DND-41 (cell line): ENCODE measurements at regions not wholly inside any gene's neighbourhood (a gene's known extent, or its start where the extent isn't known, plus 50 kb on each side); places are given as distances from the start of the nearest gene placed in this dataset.

Source experiments
- ATAC-seq: fragments of 200-7000 bp; cut with Tn5 transposase; 3 replicates; pipeline ENCODE4 v1.9.1; 2021; ENCODE audit warnings: low read depth; ENCODE audit not compliant: insufficient read depth
- DNase-seq: peaks from one replicate; pipeline ENCODE4 v3.0.0-alpha.2; 2020
- H2AFZ ChIP-seq: 2 replicates; pipeline ENCODE4 v1.6.0; 2012; ENCODE audit warnings: low read depth, low read length
- H3K27ac ChIP-seq: 2 replicates; pipeline ENCODE4 v1.5.1; 2012; ENCODE audit warnings: low read length, inconsistent platforms
- H3K27me3 ChIP-seq: fragments of 200-600 bp; sonication (generic); 2 replicates; pipeline ENCODE4 v1.6.0; 2012; ENCODE audit warnings: low read length, mild to moderate bottlenecking, inconsistent platforms; ENCODE audit not compliant: insufficient read depth, poor library complexity
- H3K36me3 ChIP-seq: 2 replicates; pipeline ENCODE4 v1.5.1; 2012; ENCODE audit warnings: low read length, inconsistent platforms; ENCODE audit not compliant: insufficient read depth
- H3K4me1 ChIP-seq: 2 replicates; pipeline ENCODE4 v1.5.1; 2012; ENCODE audit warnings: mild to moderate bottlenecking, low read length; ENCODE audit not compliant: insufficient read depth
- H3K4me2 ChIP-seq: 2 replicates; pipeline ENCODE4 v1.6.0; 2012; ENCODE audit warnings: mild to moderate bottlenecking, moderate library complexity, low read length, inconsistent platforms; ENCODE audit not compliant: insufficient read depth
- H3K4me3 ChIP-seq, 2 experiments: fragments of 200-600 bp in 1 of 2; shearing (Covaris generic) in 1 of 2; 2 replicates each; pipeline ENCODE4 v1.5.1; 2012 to 2016; ENCODE audit warnings: inconsistent platforms in 2 of 2, low read length in 2 of 2, mild to moderate bottlenecking in 2 of 2, low read depth in 1 of 2, moderate library complexity in 1 of 2
- H3K79me2 ChIP-seq: 2 replicates; pipeline ENCODE4 v1.6.0; 2012; ENCODE audit warnings: low read length, inconsistent platforms; ENCODE audit not compliant: insufficient read depth
- H3K9ac ChIP-seq: 2 replicates; pipeline ENCODE4 v1.6.0; 2012; ENCODE audit warnings: low read depth, mild to moderate bottlenecking, inconsistent platforms, low read length, moderate library complexity
- H3K9me3 ChIP-seq: 2 replicates; pipeline ENCODE4 v1.5.1; 2012; ENCODE audit warnings: low read length, moderate library complexity, mild to moderate bottlenecking, inconsistent platforms; ENCODE audit not compliant: insufficient read depth, severe bottlenecking
- H4K20me1 ChIP-seq: 2 replicates; pipeline ENCODE4 v1.6.0; 2012; ENCODE audit warnings: low read length; ENCODE audit not compliant: insufficient read depth
- EZH2 ChIP-seq: IDR thresholded peaks from 3 replicates; pipeline ENCODE4 v1.6.1; 2012; ENCODE audit warnings: borderline replicate concordance, low read depth, mild to moderate bottlenecking, moderate library complexity, low read length, inconsistent platforms; ENCODE audit not compliant: severe bottlenecking
- TF ChIP-seq, protein P1 (sequence below): IDR thresholded peaks from 2 replicates; pipeline ENCODE4 v1.5.1; 2012; ENCODE audit warnings: borderline replicate concordance, low read length, moderate library complexity, mild to moderate bottlenecking; ENCODE audit not compliant: poor library complexity, severe bottlenecking; ENCODE audit errors: extremely low read depth

DNA sequence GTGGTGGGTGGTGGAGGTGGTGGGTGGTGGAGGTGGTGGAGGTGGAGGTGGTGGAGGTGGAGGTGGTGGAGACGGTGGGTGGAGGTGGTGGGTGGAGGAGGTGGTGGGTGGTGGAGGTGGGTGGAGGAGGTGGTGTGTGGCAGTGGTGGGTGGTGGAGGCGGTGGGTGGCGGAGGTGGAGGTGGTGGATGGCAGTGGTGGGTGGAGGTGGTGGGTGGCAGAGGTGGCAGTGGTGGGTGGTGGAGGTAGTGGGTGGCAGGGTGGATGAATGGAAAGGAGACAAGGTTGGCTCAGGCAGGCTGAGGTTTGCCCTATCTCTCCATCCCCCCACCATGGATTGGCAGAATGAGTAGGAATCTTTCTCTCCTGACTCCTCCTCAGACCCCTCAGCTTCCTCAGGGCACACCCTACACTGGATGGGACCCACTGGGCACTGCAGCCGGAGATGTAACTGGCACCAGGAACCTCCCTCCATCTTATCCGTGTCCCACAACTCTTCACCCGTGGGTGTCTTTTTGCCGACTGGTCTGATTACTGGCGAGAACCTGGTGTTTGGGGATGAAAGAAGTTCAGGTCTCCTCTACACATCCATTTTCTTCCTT lies 166.3 kb downstream of the C9orf50 start:
- H3K4me2 ChIP-seq, result no peak overlapping the region
- no peak overlapping the region for H3K4me3 ChIP-seq
- TF ChIP-seq, protein P1, sequence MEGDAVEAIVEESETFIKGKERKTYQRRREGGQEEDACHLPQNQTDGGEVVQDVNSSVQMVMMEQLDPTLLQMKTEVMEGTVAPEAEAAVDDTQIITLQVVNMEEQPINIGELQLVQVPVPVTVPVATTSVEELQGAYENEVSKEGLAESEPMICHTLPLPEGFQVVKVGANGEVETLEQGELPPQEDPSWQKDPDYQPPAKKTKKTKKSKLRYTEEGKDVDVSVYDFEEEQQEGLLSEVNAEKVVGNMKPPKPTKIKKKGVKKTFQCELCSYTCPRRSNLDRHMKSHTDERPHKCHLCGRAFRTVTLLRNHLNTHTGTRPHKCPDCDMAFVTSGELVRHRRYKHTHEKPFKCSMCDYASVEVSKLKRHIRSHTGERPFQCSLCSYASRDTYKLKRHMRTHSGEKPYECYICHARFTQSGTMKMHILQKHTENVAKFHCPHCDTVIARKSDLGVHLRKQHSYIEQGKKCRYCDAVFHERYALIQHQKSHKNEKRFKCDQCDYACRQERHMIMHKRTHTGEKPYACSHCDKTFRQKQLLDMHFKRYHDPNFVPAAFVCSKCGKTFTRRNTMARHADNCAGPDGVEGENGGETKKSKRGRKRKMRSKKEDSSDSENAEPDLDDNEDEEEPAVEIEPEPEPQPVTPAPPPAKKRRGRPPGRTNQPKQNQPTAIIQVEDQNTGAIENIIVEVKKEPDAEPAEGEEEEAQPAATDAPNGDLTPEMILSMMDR, result no peak
- no peak for TF ChIP-seq EZH2
- H3K9me3 ChIP-seq, result no peaks in the 10 kb centered on the region
- no peaks in the 10 kb centered on the region for H3K79me2 ChIP-seq
- DNase-seq (no peak), ATAC-seq (no peak)
- H3K27ac ChIP-seq, result no peak overlapping the region
- peaks cover 16% of the 10 kb centered on the region for H3K4me1 ChIP-seq
- no peaks in the 10 kb centered on the region for H4K20me1 ChIP-seq
- no peaks in the 10 kb centered on the region for H3K27me3 ChIP-seq
- no peak overlapping the region for H3K9ac ChIP-seq
- no peaks in the 10 kb centered on the region for H3K36me3 ChIP-seq
- no peak overlapping the region for H2AFZ ChIP-seq

- H3K36me3 ChIP-seq, result no peaks in the 10 kb centered on the region
- H3K27me3 ChIP-seq, result no peaks in the 10 kb centered on the region
- H3K4me3 ChIP-seq, result no peak overlapping the region
- no peaks in the 10 kb centered on the region for H3K79me2 ChIP-seq
- H3K9me3 ChIP-seq, result no peaks in the 10 kb centered on the region
- peaks cover 8% of the 10 kb centered on the region for H3K4me1 ChIP-seq
- no peak overlapping the region for H3K9ac ChIP-seq
- no peaks in the 10 kb centered on the region for H4K20me1 ChIP-seq
- no peak overlapping the region for H3K27ac ChIP-seq
- TF ChIP-seq EZH2, result no peak
- TF ChIP-seq, protein P1, result no peak
- H2AFZ ChIP-seq, result no peak overlapping the region
- no peak overlapping the region for H3K4me2 ChIP-seq
- DNase-seq, result no peak
- no peak for ATAC-seq
Observed at GRCh38 chr9:129453734-129454133, 167.2 kb downstream of the C9orf50 start.

GRCh38 chr9:129451669-129452068 lies 169.2 kb downstream of the C9orf50 start:
- Histone ChIP-seq H3K9me3 (no peaks in the 10 kb centered on the region), H3K27ac (no peak overlapping the region), H2AFZ (no peak overlapping the region), H4K20me1 (no peaks in the 10 kb centered on the region), H3K36me3 (no peaks in the 10 kb centered on the region), H3K4me3 (no peak overlapping the region), H3K4me2 (no peak overlapping the region), H3K27me3 (no peaks in the 10 kb centered on the region), H3K9ac (no peak overlapping the region), H3K4me1 (no peaks in the 10 kb centered on the region), H3K79me2 (no peaks in the 10 kb centered on the region)
- ATAC-seq (no peak), DNase-seq (no peak)
- no peak for TF ChIP-seq EZH2
- TF ChIP-seq, protein P1, result no peak
